SK-N-MC (cell line): ENCODE measurements at regions not wholly inside any gene's neighbourhood (a gene's known extent, or its start where the extent isn't known, plus 50 kb on each side); places are given as distances from the start of the nearest gene placed in this dataset.
"Not testable (repeated sequence)": the region's sequence is repeated elsewhere in the genome, so short reads cannot be mapped to it uniquely, and the experiment has no call there.

Source experiments
- DNase-seq: peaks from one replicate; pipeline ENCODE4 v3.0.0-alpha.2; 2011; ENCODE audit warnings: low read depth, low spot score
- H3K27ac ChIP-seq: fragments of 200-600 bp; sonication (generic); 2 replicates; pipeline ENCODE4 v1.5.1; 2016; ENCODE audit warnings: mixed run types
- H3K36me3 ChIP-seq: fragments of 200-600 bp; sonication (generic); 2 replicates; pipeline ENCODE4 v1.6.1; 2017; ENCODE audit warnings: antibody characterized with exemption, low read length, mixed read lengths; ENCODE audit not compliant: insufficient read depth
- H3K4me3 ChIP-seq: fragments of 200-600 bp; sonication (generic); 2 replicates; pipeline ENCODE4 v1.5.1; 2016
- H3K9ac ChIP-seq: fragments of 200-600 bp; sonication (generic); 2 replicates; pipeline ENCODE4 v1.8.0; 2017; ENCODE audit warnings: mixed run types, mixed read lengths; ENCODE audit not compliant: insufficient read length
- H3K9me3 ChIP-seq: fragments of 200-600 bp; sonication (generic); 2 replicates; pipeline ENCODE4 v1.6.1; 2017; ENCODE audit warnings: low read depth, mild to moderate bottlenecking, antibody characterized with exemption, low read length, moderate library complexity, mixed read lengths
- EZH2 ChIP-seq: fragments of 200-600 bp; sonication (generic); IDR thresholded peaks from one replicate; pipeline ENCODE4 v1.6.1; 2017; ENCODE audit warnings: antibody characterized with exemption
- FOXP2 ChIP-seq: optimal IDR thresholded peaks from 2 replicates; pipeline ENCODE3; 2011; ENCODE audit warnings: mild to moderate bottlenecking, moderate library complexity; ENCODE audit not compliant: insufficient read depth; ENCODE audit errors: extremely low read length, control extremely low read depth
- POLR2AphosphoS5 ChIP-seq: IDR thresholded peaks from 2 replicates; pipeline ENCODE4 v1.6.1; 2012; ENCODE audit warnings: mild to moderate bottlenecking, low read depth, low read length, borderline replicate concordance

GRCh38 chr18:49722477-49722876 lies 90.9 kb downstream of the ACAA2 start:
- Histone ChIP-seq H3K36me3 (no peaks in the 10 kb centered on the region), H3K4me3 (no peak overlapping the region), H3K9me3 (no peaks in the 10 kb centered on the region), H3K9ac (no peak overlapping the region), H3K27ac (no peak overlapping the region)
- no peak for DNase-seq
- TF ChIP-seq POLR2AphosphoS5 (no peak), FOXP2 (no peak), EZH2 (no peak)

DNA sequence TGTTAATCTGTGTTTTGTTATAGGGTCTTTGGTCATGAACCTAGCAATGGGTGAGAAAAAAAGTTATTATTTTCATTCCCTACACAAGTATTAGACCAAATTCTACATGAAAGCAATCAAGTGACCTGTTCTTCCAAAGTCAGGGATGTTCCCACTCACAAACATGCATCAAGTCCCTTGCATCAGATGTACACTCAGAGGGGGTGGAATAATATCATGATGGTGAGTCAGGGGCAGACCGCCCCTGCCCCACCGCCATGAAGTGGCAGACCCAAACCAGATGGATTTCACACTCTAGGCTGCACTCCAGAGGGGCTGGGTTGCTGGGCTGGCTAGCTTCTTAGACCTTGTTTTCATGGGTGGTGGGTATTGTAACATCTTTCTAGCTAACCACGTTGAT lies 91.4 kb downstream of the ACAA2 start:
- no peak overlapping the region for H3K4me3 ChIP-seq
- TF ChIP-seq POLR2AphosphoS5 (no peak), EZH2 (no peak), FOXP2 (no peak)
- H3K9me3 ChIP-seq: no peaks in the 10 kb centered on the region
- no peak overlapping the region for H3K9ac ChIP-seq
- no peak overlapping the region for H3K27ac ChIP-seq
- DNase-seq: no peak
- no peaks in the 10 kb centered on the region for H3K36me3 ChIP-seq

GRCh38 chr18:49720944-49721343 lies 92.4 kb downstream of the ACAA2 start:
- H3K36me3 ChIP-seq, H3K9ac ChIP-seq, DNase-seq, H3K27ac ChIP-seq, H3K4me3 ChIP-seq, H3K9me3 ChIP-seq: not testable (repeated sequence)

GRCh38 chr18:49717617-49718016 lies 95.7 kb downstream of the ACAA2 start:
- H3K9ac ChIP-seq: no peak overlapping the region
- no peaks in the 10 kb centered on the region for H3K36me3 ChIP-seq
- no peak overlapping the region for H3K4me3 ChIP-seq
- no peaks in the 10 kb centered on the region for H3K9me3 ChIP-seq
- no peak overlapping the region for H3K27ac ChIP-seq
- no peak for DNase-seq
- no peak for TF ChIP-seq EZH2
- TF ChIP-seq FOXP2: no peak

- Histone ChIP-seq H3K36me3 (no peaks in the 10 kb centered on the region), H3K4me3 (no peak overlapping the region), H3K27ac (no peak overlapping the region), H3K9me3 (no peaks in the 10 kb centered on the region), H3K9ac (no peak overlapping the region)
- no peak for TF ChIP-seq FOXP2
- no peak for TF ChIP-seq EZH2
- no peak for TF ChIP-seq POLR2AphosphoS5
- DNase-seq: no peak
These were observed 97.3 kb downstream of the ACAA2 start for GRCh38 chr18:49716035-49716434.

DNA sequence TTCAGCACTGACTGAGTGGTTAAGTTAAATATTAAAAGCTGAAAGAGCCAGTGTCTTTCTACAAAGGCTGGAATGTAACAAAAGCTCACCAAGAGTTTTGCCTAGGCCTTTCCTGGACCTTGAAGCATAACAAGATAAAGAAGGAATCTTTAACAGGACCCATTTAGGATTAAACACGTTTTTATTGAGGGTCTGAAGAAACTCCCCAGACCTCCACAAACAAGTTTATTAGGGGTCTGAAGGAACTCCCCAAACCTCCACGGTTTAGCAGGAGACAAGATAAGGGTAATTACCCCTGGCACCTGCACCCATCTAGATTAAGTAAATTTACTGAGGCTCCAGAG lies 104.0 kb downstream of the ACAA2 start:
- H3K36me3 ChIP-seq: no peaks in the 10 kb centered on the region
- H3K27ac ChIP-seq: no peak overlapping the region
- TF ChIP-seq POLR2AphosphoS5 (no peak), FOXP2 (no peak), EZH2 (no peak)
- DNase-seq: no peak
- no peak overlapping the region for H3K4me3 ChIP-seq
- no peaks in the 10 kb centered on the region for H3K9me3 ChIP-seq
- H3K9ac ChIP-seq: no peak overlapping the region

GRCh38 chr18:49708662-49709346 lies 104.5 kb downstream of the ACAA2 start:
- Histone ChIP-seq H3K9ac (no peak overlapping the region), H3K9me3 (no peaks in the 10 kb centered on the region), H3K36me3 (no peaks in the 10 kb centered on the region), H3K27ac (no peak overlapping the region), H3K4me3 (no peak overlapping the region)
- no peak for DNase-seq
- TF ChIP-seq FOXP2 (no peak), EZH2 (no peak), POLR2AphosphoS5 (no peak)

DNA sequence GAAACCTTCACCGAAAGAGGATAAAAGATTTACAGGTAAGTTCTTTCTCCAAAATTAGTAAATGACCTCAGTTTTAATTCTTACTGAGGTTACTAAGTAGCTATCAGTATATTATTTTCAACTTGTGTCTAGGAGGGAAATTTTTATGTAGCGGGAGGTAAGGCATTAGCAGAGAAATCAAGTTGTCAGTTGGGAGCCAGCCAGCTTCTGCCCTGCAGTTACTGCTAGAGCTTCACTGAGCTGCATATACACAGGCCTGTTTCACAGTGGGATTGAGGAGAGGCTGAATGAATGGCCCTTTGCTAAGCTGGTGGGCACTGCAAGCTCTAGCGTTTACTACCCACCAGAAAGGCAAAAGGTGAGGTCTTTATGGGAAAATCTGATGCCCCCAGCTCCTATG lies 105.7 kb downstream of the ACAA2 start:
- Histone ChIP-seq H3K36me3 (no peaks in the 10 kb centered on the region), H3K9me3 (no peaks in the 10 kb centered on the region), H3K9ac (no peak overlapping the region), H3K27ac (no peak overlapping the region), H3K4me3 (no peak overlapping the region)
- TF ChIP-seq FOXP2: no peak
- no peak for TF ChIP-seq EZH2
- no peak for TF ChIP-seq POLR2AphosphoS5
- no peak for DNase-seq

GRCh38 chr18:49704334-49704733 lies 109.0 kb downstream of the ACAA2 start:
- TF ChIP-seq POLR2AphosphoS5 (no peak), EZH2 (no peak), FOXP2 (no peak)
- Histone ChIP-seq H3K27ac (no peak overlapping the region), H3K36me3 (no peaks in the 10 kb centered on the region), H3K9me3 (no peaks in the 10 kb centered on the region), H3K9ac (no peak overlapping the region), H3K4me3 (no peak overlapping the region)
- no peak for DNase-seq
